SU-DHL-6 (cell line): ENCODE measurements at regions not wholly inside any gene's neighbourhood (a gene's known extent, or its start where the extent isn't known, plus 50 kb on each side); places are given as distances from the start of the nearest gene placed in this dataset.

Experiments
- H2AFZ ChIP-seq: fragments of 200-600 bp; sonication (generic); 2 replicates; pipeline ENCODE4 v1.6.1; 2014; ENCODE audit warnings: low read depth, mild to moderate bottlenecking, moderate library complexity, mixed read lengths, antibody characterized with exemption, low read length; ENCODE audit not compliant: severe bottlenecking
- H3F3A ChIP-seq: fragments of 200-600 bp; shearing (Covaris generic); 2 replicates; pipeline ENCODE4 v1.6.0; 2016; ENCODE audit warnings: antibody characterized with exemption, mild to moderate bottlenecking; ENCODE audit not compliant: insufficient read depth
- H3K27ac ChIP-seq: fragments of 200-600 bp; sonication (generic); 2 replicates; pipeline ENCODE4 v1.5.1; 2016; ENCODE audit warnings: low read depth, mild to moderate bottlenecking, low read length, moderate library complexity, mixed read lengths
- H3K27me3 ChIP-seq: fragments of 200-600 bp; sonication (generic), shearing (Covaris generic); 2 replicates; pipeline ENCODE4 v1.6.0; 2014; ENCODE audit warnings: mild to moderate bottlenecking, low read length
- H3K36me3 ChIP-seq: fragments of 200-600 bp; sonication (generic); 2 replicates; pipeline ENCODE4 v1.6.1; 2014; ENCODE audit warnings: mild to moderate bottlenecking, low read length, mixed read lengths
- H3K4me2 ChIP-seq: fragments of 300-600, 200-600 bp; shearing (Covaris generic), sonication (generic); 2 replicates; pipeline ENCODE4 v1.6.0; 2014; ENCODE audit warnings: low read length, low read depth, mild to moderate bottlenecking; ENCODE audit not compliant: poor library complexity, severe bottlenecking
- H3K4me3 ChIP-seq: fragments of 200-600 bp; sonication (generic); 2 replicates; pipeline ENCODE4 v1.5.1; 2014; ENCODE audit warnings: antibody characterized with exemption, low read length, mild to moderate bottlenecking, mixed read lengths; ENCODE audit not compliant: insufficient read depth, poor library complexity, severe bottlenecking
- H3K79me2 ChIP-seq: fragments of 200-600 bp; sonication (generic); 2 replicates; pipeline ENCODE4 v1.6.1; 2014; ENCODE audit warnings: mild to moderate bottlenecking, low read length, moderate library complexity; ENCODE audit not compliant: insufficient read depth
- H3K9ac ChIP-seq: fragments of 200-600 bp; sonication (generic); 2 replicates; pipeline ENCODE4 v1.7.0; 2014; ENCODE audit warnings: mild to moderate bottlenecking, low read length
- H3K9me2 ChIP-seq: fragments of 200-600 bp; sonication (generic); replicated peaks from 2 replicates; pipeline ENCODE4 v1.6.1; 2014; ENCODE audit warnings: low read length; ENCODE audit not compliant: insufficient read depth
- H3K9me3 ChIP-seq: fragments of 200-600 bp; sonication (generic); 2 replicates; pipeline ENCODE4 v1.6.1; 2014; ENCODE audit warnings: low read length, mixed read lengths; ENCODE audit not compliant: insufficient read depth
- H4K20me1 ChIP-seq: fragments of 200-600 bp; sonication (generic); 2 replicates; pipeline ENCODE4 v1.6.1; 2014; ENCODE audit warnings: low read depth, mild to moderate bottlenecking, antibody characterized with exemption, low read length, moderate library complexity, mixed read lengths
- EZH2phosphoT487 ChIP-seq: fragments of 200-600 bp; sonication (generic), shearing (Covaris generic); conservative IDR thresholded peaks from 2 replicates; pipeline ENCODE4 v1.6.1; 2018; ENCODE audit warnings: mild to moderate bottlenecking, antibody characterized with exemption, low read length, moderate library complexity, mixed read lengths
- TF ChIP-seq, protein P1 (sequence below): fragments of 200-600 bp; sonication (generic); IDR thresholded peaks from one replicate; pipeline ENCODE4 v1.5.1; 2017; ENCODE audit warnings: antibody characterized with exemption, mild to moderate bottlenecking, low read length, moderate library complexity; ENCODE audit not compliant: insufficient read depth, poor library complexity, severe bottlenecking

DNA sequence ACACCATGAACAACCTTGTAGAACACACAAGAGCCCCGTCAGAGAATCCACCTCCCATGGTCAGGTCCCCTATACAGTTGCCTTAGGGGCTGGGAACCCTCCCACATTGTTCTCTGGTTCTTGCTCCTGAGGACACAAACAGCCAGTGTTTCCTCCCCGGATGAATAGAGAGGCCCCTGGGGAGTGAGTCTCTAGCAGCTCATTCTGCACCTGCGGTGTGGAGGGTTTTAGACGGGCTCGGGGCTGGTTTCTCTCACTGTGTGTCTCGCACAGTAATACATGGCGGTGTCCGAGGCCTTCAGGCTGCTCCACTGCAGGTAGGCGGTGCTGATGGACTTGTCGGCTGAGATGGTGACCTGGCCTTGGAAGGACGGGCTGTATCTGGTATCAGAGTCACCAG lies 1052.1 kb downstream of the TMEM121 start:
- no peak overlapping the region for H2AFZ ChIP-seq
- H3K4me3 ChIP-seq = no peak overlapping the region
- no peak overlapping the region for H3K27ac ChIP-seq
- no peaks in the 10 kb centered on the region for H3K79me2 ChIP-seq
- no peaks in the 10 kb centered on the region for H3K27me3 ChIP-seq
- no peaks in the 10 kb centered on the region for H3K9me2 ChIP-seq
- H3K4me2 ChIP-seq = no peak overlapping the region
- no peaks in the 10 kb centered on the region for H3K9me3 ChIP-seq
- H3K9ac ChIP-seq = no peak overlapping the region
- no peaks in the 10 kb centered on the region for H3F3A ChIP-seq
- no peaks in the 10 kb centered on the region for H3K36me3 ChIP-seq
- TF ChIP-seq EZH2phosphoT487 = no peak
- TF ChIP-seq, protein P1, sequence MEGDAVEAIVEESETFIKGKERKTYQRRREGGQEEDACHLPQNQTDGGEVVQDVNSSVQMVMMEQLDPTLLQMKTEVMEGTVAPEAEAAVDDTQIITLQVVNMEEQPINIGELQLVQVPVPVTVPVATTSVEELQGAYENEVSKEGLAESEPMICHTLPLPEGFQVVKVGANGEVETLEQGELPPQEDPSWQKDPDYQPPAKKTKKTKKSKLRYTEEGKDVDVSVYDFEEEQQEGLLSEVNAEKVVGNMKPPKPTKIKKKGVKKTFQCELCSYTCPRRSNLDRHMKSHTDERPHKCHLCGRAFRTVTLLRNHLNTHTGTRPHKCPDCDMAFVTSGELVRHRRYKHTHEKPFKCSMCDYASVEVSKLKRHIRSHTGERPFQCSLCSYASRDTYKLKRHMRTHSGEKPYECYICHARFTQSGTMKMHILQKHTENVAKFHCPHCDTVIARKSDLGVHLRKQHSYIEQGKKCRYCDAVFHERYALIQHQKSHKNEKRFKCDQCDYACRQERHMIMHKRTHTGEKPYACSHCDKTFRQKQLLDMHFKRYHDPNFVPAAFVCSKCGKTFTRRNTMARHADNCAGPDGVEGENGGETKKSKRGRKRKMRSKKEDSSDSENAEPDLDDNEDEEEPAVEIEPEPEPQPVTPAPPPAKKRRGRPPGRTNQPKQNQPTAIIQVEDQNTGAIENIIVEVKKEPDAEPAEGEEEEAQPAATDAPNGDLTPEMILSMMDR = no peak
- no peaks in the 10 kb centered on the region; the same call in 1 of the 2 replicates for H4K20me1 ChIP-seq

DNA sequence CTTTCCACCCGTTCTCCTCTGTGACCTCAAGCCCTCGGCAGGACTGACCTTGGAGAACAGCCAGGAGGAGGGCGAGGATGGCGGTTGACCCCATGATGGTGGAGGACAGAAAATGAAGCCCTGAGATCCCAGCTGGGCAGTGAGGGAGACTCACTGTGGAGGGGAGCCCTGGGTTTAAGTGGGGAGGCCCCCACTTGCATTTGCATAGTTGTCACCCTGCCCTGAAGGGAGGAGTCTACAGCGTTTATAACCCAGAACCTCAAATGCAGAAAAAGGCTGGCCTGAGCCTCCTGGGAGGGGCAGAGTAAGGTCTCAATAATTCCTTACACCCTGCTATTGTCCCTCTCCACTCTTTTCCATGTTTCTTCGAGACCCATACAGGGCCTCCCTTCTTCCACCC lies 1052.7 kb downstream of the TMEM121 start:
- Histone ChIP-seq H3K79me2 (no peaks in the 10 kb centered on the region), H2AFZ (no peak overlapping the region), H3K36me3 (no peaks in the 10 kb centered on the region), H3K9ac (no peak overlapping the region), H3K27ac (no peak overlapping the region), H4K20me1 (no peaks in the 10 kb centered on the region), H3F3A (no peaks in the 10 kb centered on the region), H3K4me3 (no peak overlapping the region), H3K27me3 (no peaks in the 10 kb centered on the region), H3K9me3 (no peaks in the 10 kb centered on the region), H3K4me2 (no peak overlapping the region), H3K9me2 (no peaks in the 10 kb centered on the region)
- TF ChIP-seq EZH2phosphoT487 = no peak
- TF ChIP-seq, protein P1 = no peak

DNA sequence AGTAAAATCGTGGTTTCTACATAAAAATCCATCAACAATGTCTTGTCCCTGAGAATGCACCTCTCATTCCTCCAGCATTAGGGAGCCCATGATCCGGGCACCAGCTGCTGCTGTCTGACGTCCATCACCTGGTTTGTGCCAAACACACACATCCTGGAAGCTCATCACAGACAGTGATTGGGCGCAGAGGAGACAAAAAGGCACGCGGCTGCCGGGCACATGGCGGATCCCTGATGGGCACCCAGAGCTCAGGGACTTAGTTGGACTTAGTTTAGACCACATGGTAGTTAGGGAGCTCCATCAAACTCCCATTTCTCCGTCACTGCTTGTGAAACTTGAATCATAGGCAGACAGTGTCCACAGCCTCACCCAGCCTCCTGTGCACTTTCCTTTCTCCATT lies 1059.3 kb downstream of the TMEM121 start:
- H3K9me2 ChIP-seq = no peaks in the 10 kb centered on the region
- H2AFZ ChIP-seq = no peak overlapping the region
- no peak overlapping the region for H3K27ac ChIP-seq
- no peaks in the 10 kb centered on the region for H3F3A ChIP-seq
- H3K27me3 ChIP-seq = no peaks in the 10 kb centered on the region
- no peaks in the 10 kb centered on the region for H3K36me3 ChIP-seq
- TF ChIP-seq EZH2phosphoT487 = no peak
- TF ChIP-seq, protein P1 = no peak
- H4K20me1 ChIP-seq = no peaks in the 10 kb centered on the region
- no peaks in the 10 kb centered on the region for H3K9me3 ChIP-seq
- H3K4me2 ChIP-seq = no peak overlapping the region
- H3K9ac ChIP-seq = no peak overlapping the region
- no peak overlapping the region for H3K4me3 ChIP-seq
- no peaks in the 10 kb centered on the region for H3K79me2 ChIP-seq
